ENCODE measurements at regions not wholly inside any gene's neighbourhood (a gene's known extent, or its start where the extent isn't known, plus 50 kb on each side); places are given as distances from the start of the nearest gene placed in this dataset.

DNA sequence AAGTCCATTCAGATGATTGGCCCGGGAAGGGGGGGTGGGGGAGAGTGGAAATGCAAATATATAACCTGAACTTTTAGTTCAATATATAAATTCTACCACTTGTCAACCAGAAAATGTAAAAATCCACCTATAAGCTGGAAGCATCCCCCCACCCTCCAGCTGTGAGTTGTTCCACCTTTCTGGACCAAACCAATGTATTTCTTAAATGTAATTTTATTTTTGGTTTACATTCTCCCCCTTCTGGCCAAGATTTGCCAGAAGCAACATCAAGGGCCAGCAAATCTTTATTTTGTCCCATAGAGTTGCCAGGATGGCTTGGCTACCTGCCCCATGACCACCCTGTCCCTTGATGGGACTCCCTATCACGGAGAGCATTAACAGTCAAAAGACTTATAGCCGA lies 545.7 kb downstream of the TBL1XR1 start:
- H4K20me1 ChIP-seq (ENCODE audit: insufficient read depth, poor library complexity, severe bottlenecking): no peaks in the 10 kb centered on the region
- H2AFZ ChIP-seq: no peak overlapping the region
- no peaks in the 10 kb centered on the region for H3K9me2 ChIP-seq (replicated peaks; ENCODE audit: insufficient read depth)
- no peaks in the 10 kb centered on the region for H3K79me2 ChIP-seq
- no peaks in the 10 kb centered on the region for H3K9me3 ChIP-seq (ENCODE audit: low read depth)
- no peak overlapping the region for H3K4me2 ChIP-seq
- H3K4me3 ChIP-seq: no peak overlapping the region
- no peak overlapping the region for H3K27ac ChIP-seq
- TF ChIP-seq EZH2 (IDR thresholded peaks at IDR 0.05; ENCODE audit: borderline replicate concordance) (no peak), CTCF (IDR thresholded peaks at IDR 0.05; ENCODE audit: poor library complexity) (no peak), EZH2phosphoT487 (IDR thresholded peaks at IDR 0.05; ENCODE audit: low read depth, severe bottlenecking, unreplicated experiment) (no peak)
- H3K36me3 ChIP-seq (replicated peaks; ENCODE audit: insufficient read depth, low read depth): no peaks in the 10 kb centered on the region
- no peak for DNase-seq (ENCODE audit: low spot score)
- no peaks in the 10 kb centered on the region for H3K4me1 ChIP-seq (ENCODE audit: insufficient read depth)
- no peaks in the 10 kb centered on the region for H3K27me3 ChIP-seq
- 85% methylated on average over 3 of the region's 3 CpGs for WGBS (ENCODE audit: low lambda C conversion rate, missing lambda C conversion rate)

DNA sequence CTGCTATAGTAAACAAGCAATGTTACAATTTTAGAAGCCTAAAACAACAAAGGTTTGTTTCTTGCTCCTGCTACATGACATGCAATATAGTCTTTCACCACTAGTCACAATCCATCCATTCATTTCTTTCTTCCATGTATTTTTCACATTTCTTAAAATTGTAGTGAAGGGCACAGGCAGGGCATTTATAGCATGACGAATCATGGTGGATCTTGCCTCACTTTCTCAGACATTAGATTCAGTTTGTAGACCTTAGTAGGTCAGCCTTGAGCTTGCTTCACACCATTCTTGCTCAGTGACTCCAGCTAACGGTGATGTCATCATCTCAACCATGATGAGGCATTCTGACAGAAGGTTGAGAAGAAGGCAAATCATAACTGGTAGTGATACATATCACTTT lies 546.8 kb downstream of the TBL1XR1 start:
- Histone ChIP-seq H3K27ac (no peak overlapping the region), H4K20me1 (ENCODE audit: insufficient read depth, poor library complexity, severe bottlenecking) (no peaks in the 10 kb centered on the region), H3K4me2 (no peak overlapping the region), H3K27me3 (no peaks in the 10 kb centered on the region), H2AFZ (no peak overlapping the region), H3K36me3 (replicated peaks; ENCODE audit: insufficient read depth, low read depth) (no peaks in the 10 kb centered on the region), H3K4me3 (no peak overlapping the region), H3K79me2 (no peaks in the 10 kb centered on the region), H3K4me1 (ENCODE audit: insufficient read depth) (no peaks in the 10 kb centered on the region), H3K9me3 (ENCODE audit: low read depth) (no peaks in the 10 kb centered on the region), H3K9me2 (replicated peaks; ENCODE audit: insufficient read depth) (no peaks in the 10 kb centered on the region)
- no peak for TF ChIP-seq EZH2phosphoT487 (IDR thresholded peaks at IDR 0.05; ENCODE audit: low read depth, severe bottlenecking, unreplicated experiment)
- DNase-seq (ENCODE audit: low spot score): no peak
- WGBS (ENCODE audit: low lambda C conversion rate, missing lambda C conversion rate): 48% methylated on average over 2 of the region's 2 CpGs

DNA sequence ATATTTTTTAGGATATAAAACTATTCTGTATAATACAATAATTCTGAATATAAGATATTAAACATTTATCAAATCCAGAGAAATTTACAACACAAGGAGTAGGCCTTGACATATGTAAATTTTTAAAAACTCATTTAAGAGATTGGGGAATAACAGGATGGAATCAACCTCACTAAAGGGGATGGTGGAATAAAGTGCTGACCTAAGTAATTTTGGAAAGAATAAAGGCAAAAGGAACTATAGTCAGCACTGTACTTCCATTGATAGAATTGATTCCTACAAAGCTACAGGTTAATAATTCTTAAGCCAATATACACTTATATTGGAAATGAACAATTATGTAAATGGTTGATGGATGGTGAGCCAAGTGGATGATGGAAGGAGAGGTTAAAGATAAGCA lies 549.3 kb downstream of the TBL1XR1 start:
- Histone ChIP-seq H3K27me3 (no peaks in the 10 kb centered on the region), H3K9me2 (replicated peaks; ENCODE audit: insufficient read depth) (no peaks in the 10 kb centered on the region), H3K36me3 (replicated peaks; ENCODE audit: insufficient read depth, low read depth) (no peaks in the 10 kb centered on the region), H4K20me1 (ENCODE audit: insufficient read depth, poor library complexity, severe bottlenecking) (no peaks in the 10 kb centered on the region), H3K4me1 (ENCODE audit: insufficient read depth) (no peaks in the 10 kb centered on the region), H3K4me2 (no peak overlapping the region), H3K79me2 (no peaks in the 10 kb centered on the region), H3K27ac (no peak overlapping the region), H3K9me3 (ENCODE audit: low read depth) (no peaks in the 10 kb centered on the region), H2AFZ (no peak overlapping the region), H3K4me3 (no peak overlapping the region)
- DNase-seq (ENCODE audit: low spot score): no peak
- no peak for TF ChIP-seq EZH2phosphoT487 (IDR thresholded peaks at IDR 0.05; ENCODE audit: low read depth, severe bottlenecking, unreplicated experiment)
- TF ChIP-seq EZH2 (IDR thresholded peaks at IDR 0.05; ENCODE audit: borderline replicate concordance): no peak

GRCh38 chr3:176633511-176633910 lies 563.8 kb downstream of the TBL1XR1 start:
- Histone ChIP-seq H3K9me2 (replicated peaks; ENCODE audit: insufficient read depth) (no peaks in the 10 kb centered on the region), H3K4me1 (ENCODE audit: insufficient read depth) (no peaks in the 10 kb centered on the region), H4K20me1 (ENCODE audit: insufficient read depth, poor library complexity, severe bottlenecking) (no peaks in the 10 kb centered on the region), H3K27me3 (no peaks in the 10 kb centered on the region), H3K27ac (no peak overlapping the region), H3K4me3 (no peak overlapping the region), H3K36me3 (replicated peaks; ENCODE audit: insufficient read depth, low read depth) (no peaks in the 10 kb centered on the region), H3K4me2 (no peak overlapping the region), H2AFZ (no peak overlapping the region), H3K9me3 (ENCODE audit: low read depth) (no peaks in the 10 kb centered on the region), H3K79me2 (no peaks in the 10 kb centered on the region)
- peak; percentile 11 for DNase-seq (ENCODE audit: low spot score)
- 26% methylated on average over 2 of the region's 2 CpGs for WGBS (ENCODE audit: low lambda C conversion rate, missing lambda C conversion rate)
- TF ChIP-seq CTCF (IDR thresholded peaks at IDR 0.05; ENCODE audit: poor library complexity) (peak; percentile 20), EZH2 (IDR thresholded peaks at IDR 0.05; ENCODE audit: borderline replicate concordance) (no peak)

GRCh38 chr3:176632925-176633324 lies 564.4 kb downstream of the TBL1XR1 start:
- no peak overlapping the region for H3K4me2 ChIP-seq
- H3K9me3 ChIP-seq (ENCODE audit: low read depth): no peaks in the 10 kb centered on the region
- DNase-seq (ENCODE audit: low spot score): no peak
- H3K27ac ChIP-seq: no peak overlapping the region
- H3K27me3 ChIP-seq: no peaks in the 10 kb centered on the region
- H3K9me2 ChIP-seq (replicated peaks; ENCODE audit: insufficient read depth): no peaks in the 10 kb centered on the region
- no peaks in the 10 kb centered on the region for H3K4me1 ChIP-seq (ENCODE audit: insufficient read depth)
- no peaks in the 10 kb centered on the region for H4K20me1 ChIP-seq (ENCODE audit: insufficient read depth, poor library complexity, severe bottlenecking)
- no peaks in the 10 kb centered on the region for H3K79me2 ChIP-seq
- no peaks in the 10 kb centered on the region for H3K36me3 ChIP-seq (replicated peaks; ENCODE audit: insufficient read depth, low read depth)
- no peak overlapping the region for H3K4me3 ChIP-seq
- WGBS (ENCODE audit: low lambda C conversion rate, missing lambda C conversion rate): 77% methylated on average over 6 of the region's 6 CpGs
- TF ChIP-seq EZH2phosphoT487 (IDR thresholded peaks at IDR 0.05; ENCODE audit: low read depth, severe bottlenecking, unreplicated experiment) (no peak), CTCF (IDR thresholded peaks at IDR 0.05; ENCODE audit: poor library complexity) (no peak), EZH2 (IDR thresholded peaks at IDR 0.05; ENCODE audit: borderline replicate concordance) (no peak)
- H2AFZ ChIP-seq: no peak overlapping the region

Data from hepatocyte (in vitro differentiated cells).